Lower leg skin (tissue), 4 donors: ENCODE measurements at regions not wholly inside any gene's neighbourhood (a gene's known extent, or its start where the extent isn't known, plus 50 kb on each side); places are given as distances from the start of the nearest gene placed in this dataset.

Experiments used
- DNase-seq, 2 donors: peaks; one replicate each; pipeline ENCODE4 v3.0.0-alpha.2; 2019; ENCODE audit warnings: low spot score in 2 of 2
- H3K4me3 ChIP-seq: fragments of 200-600 bp; sonication (generic); 2 replicates; pipeline ENCODE4 v1.5.1; 2017; ENCODE audit warnings: mild to moderate bottlenecking, low read depth; ENCODE audit not compliant: poor library complexity, severe bottlenecking
- CTCF ChIP-seq, 3 donors: fragments of 450-650 bp; IDR thresholded peaks; one replicate each; pipeline ENCODE4 v1.5.1; 2016; ENCODE audit warnings: antibody characterized with exemption in 3 of 3, mild to moderate bottlenecking in 3 of 3, moderate library complexity in 2 of 3
- POLR2A ChIP-seq, 2 donors: fragments of 450-650 bp; IDR thresholded peaks; one replicate each; pipeline ENCODE4 v1.6.1; 2016 to 2017; ENCODE audit warnings: antibody characterized with exemption in 2 of 2, mild to moderate bottlenecking in 1 of 2, moderate library complexity in 1 of 2
- WGBS, 2 donors: methylation state at CpG; one replicate each; pipeline ENCODE4 v1.1.5; 2018; 5-methylcytosine and 5-hydroxymethylcytosine counted together
- intact Hi-C: fragments of 100-400 bp; cut with DNase I; formaldehyde crosslinking; loops from one replicate; pipeline ENCODE4 v1.15.0; 2023; ENCODE audit warnings: low total_unique reads

GRCh38 chr7:9776900-9777299, 1196.8 kb upstream of the PHF14 start:
- TF ChIP-seq POLR2A (IDR thresholded peaks at IDR 0.05), result no peak
- TF ChIP-seq CTCF (IDR thresholded peaks at IDR 0.05), result no peak
- no peak for DNase-seq
- H3K4me3 ChIP-seq, result no peak overlapping the region
- WGBS, 2 donors, result 76 to 82% methylated on average over 2 of the region's 2 CpGs
- intact Hi-C loops, result no loop called here

DNA sequence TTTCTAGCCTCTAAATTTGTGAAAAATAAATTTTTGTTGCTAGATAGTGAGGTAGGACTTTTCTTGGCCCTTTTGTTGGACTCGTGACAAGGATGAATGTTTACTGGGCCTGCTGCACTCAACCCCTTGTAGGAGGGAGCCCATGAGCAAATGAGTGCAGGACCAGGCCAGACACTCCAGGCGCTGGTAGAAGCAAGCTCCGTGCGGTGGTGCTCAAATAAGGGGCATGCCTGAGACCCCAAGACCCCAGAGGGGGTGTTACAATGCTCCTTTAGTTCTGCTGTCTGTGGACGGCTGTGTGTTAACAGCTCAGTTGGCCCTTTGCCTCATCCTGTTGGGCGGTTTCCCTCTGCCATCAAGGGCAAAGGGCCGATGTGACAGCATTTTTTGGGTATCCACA, 1195.3 kb upstream of the PHF14 start:
- 87 to 90% methylated on average over 7 of the region's 7 CpGs for WGBS, 2 donors
- H3K4me3 ChIP-seq, result no peak overlapping the region
- TF ChIP-seq POLR2A (IDR thresholded peaks at IDR 0.05) (no peak), CTCF (IDR thresholded peaks at IDR 0.05) (no peak)
- no peak for DNase-seq
- intact Hi-C loops, result no loop called here

GRCh38 chr7:9781710-9782109, 1192.0 kb upstream of the PHF14 start:
- intact Hi-C loops, result no loop called here
- TF ChIP-seq CTCF (IDR thresholded peaks at IDR 0.05) (no peak), POLR2A (IDR thresholded peaks at IDR 0.05) (no peak)
- WGBS, 2 donors, result 60 to 61% methylated on average over 2 of the region's 2 CpGs
- no peak overlapping the region for H3K4me3 ChIP-seq
- DNase-seq, result no peak

GRCh38 chr7:9782275-9782674, 1191.4 kb upstream of the PHF14 start:
- WGBS, 2 donors, result 29 to 35% methylated on average over 2 of the region's 2 CpGs
- DNase-seq, result no peak
- intact Hi-C loops, result no loop called here
- no peak overlapping the region for H3K4me3 ChIP-seq
- no peak for TF ChIP-seq CTCF (IDR thresholded peaks at IDR 0.05)
- no peak for TF ChIP-seq POLR2A (IDR thresholded peaks at IDR 0.05)

- no peak for TF ChIP-seq CTCF (IDR thresholded peaks at IDR 0.05)
- H3K4me3 ChIP-seq, result no peak overlapping the region
- 31 to 37% methylated on average over 1 of the region's 1 CpG for WGBS, 2 donors
- intact Hi-C loops, result no loop called here
- DNase-seq, result no peak
Measured at GRCh38 chr7:9785211-9785610, 1188.5 kb upstream of the PHF14 start.

- no peak overlapping the region for H3K4me3 ChIP-seq
- 73 to 79% methylated on average over 1 of the region's 1 CpG for WGBS, 2 donors
- DNase-seq, result no peak
- no peak for TF ChIP-seq CTCF (IDR thresholded peaks at IDR 0.05)
- intact Hi-C loops, result no loop called here
Measured at GRCh38 chr7:9796241-9796640, 1177.4 kb upstream of the PHF14 start.
